ENCODE measurements at regions not wholly inside any gene's neighbourhood (a gene's known extent, or its start where the extent isn't known, plus 50 kb on each side); places are given as distances from the start of the nearest gene placed in this dataset.

GRCh38 chr7:39824456-39825200 lies 125.4 kb upstream of the CDK13 start:
- Mint-ChIP-seq H3K36me3 (no peaks in the 10 kb centered on the region), H3K9me3 (no peaks in the 10 kb centered on the region), H3K27me3 (peaks cover 28 to 69% (median 42%) of the 10 kb centered on the region in 5 donors), H3K4me1 (peaks cover 0 to 5% (median 0%) of the 10 kb centered on the region in 7 donors), H3K4me3 (no peak overlapping the region), H3K27ac (no peak overlapping the region)
- ATAC-seq (no peak), DNase-seq (no peak)
- H3K36me3 ChIP-seq (ENCODE audit: control insufficient read depth in 2 of 3, insufficient read depth in 3 of 3, low read length in 3 of 3): no peaks in the 10 kb centered on the region
- no peaks in the 10 kb centered on the region for H3K4me1 ChIP-seq (ENCODE audit: control insufficient read depth in 2 of 2, insufficient read depth in 2 of 2, low read length in 2 of 2)
- H3K27ac ChIP-seq (ENCODE audit: low read depth, low read length): no peak overlapping the region
- CTCF ChIA-PET: no interaction called here
- H3K27me3 ChIP-seq (ENCODE audit: control insufficient read depth in 2 of 2, insufficient read depth in 2 of 2, low read length in 2 of 2): peaks cover 0 to 4% of the 10 kb centered on the region in 2 donors
- H3K4me3 ChIP-seq (ENCODE audit: low read length): no peak overlapping the region
- POLR2A ChIA-PET: no interaction called here
- intact Hi-C loops (cut with micrococcal nuclease): no loop called here
- H3K9me3 ChIP-seq (ENCODE audit: control insufficient read depth in 2 of 3, low read length in 3 of 3): no peaks in the 10 kb centered on the region

DNA sequence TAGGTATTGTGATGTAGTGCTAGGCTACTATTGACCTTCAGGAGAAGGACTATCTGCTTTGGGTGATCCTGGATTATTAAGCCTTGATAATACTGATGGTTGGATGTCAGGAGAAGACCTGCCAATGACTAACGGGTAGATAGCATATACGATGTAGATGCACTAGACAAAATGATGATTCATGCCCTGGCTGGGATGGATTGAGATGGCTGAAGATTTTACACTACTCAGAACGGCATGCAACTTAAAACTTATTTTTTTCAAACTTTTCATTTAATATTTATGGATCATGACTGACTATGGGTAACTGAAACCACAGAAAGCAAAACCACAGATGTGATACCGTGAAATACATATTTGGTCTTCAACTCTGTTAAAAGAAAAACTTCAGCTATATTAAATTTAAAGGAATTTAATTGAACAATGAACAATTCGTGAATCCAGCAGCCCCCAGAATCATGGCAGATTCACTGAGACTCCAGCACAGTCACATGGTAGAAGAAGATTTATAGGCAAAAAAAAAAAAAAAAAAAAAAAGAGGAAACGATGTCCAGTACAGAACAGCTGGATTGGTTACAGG lies 124.6 kb upstream of the CDK13 start:
- Histone ChIP-seq H3K9me3 (ENCODE audit: control insufficient read depth in 2 of 3, low read length in 3 of 3) (no peaks in the 10 kb centered on the region), H3K27me3 (ENCODE audit: control insufficient read depth in 2 of 2, insufficient read depth in 2 of 2, low read length in 2 of 2) (peaks cover 0 to 4% of the 10 kb centered on the region in 2 donors), H3K36me3 (ENCODE audit: control insufficient read depth in 2 of 3, insufficient read depth in 3 of 3, low read length in 3 of 3) (no peaks in the 10 kb centered on the region), H3K4me3 (ENCODE audit: low read length) (no peak overlapping the region), H3K27ac (ENCODE audit: low read depth, low read length) (no peak overlapping the region), H3K4me1 (ENCODE audit: control insufficient read depth in 2 of 2, insufficient read depth in 2 of 2, low read length in 2 of 2) (no peaks in the 10 kb centered on the region)
- DNase-seq (no peak), ATAC-seq (no peak)
- CTCF ChIA-PET: no interaction called here
- Mint-ChIP-seq H3K27ac (no peak overlapping the region), H3K4me3 (no peak overlapping the region), H3K4me1 (peaks cover 0 to 5% (median 0%) of the 10 kb centered on the region in 7 donors), H3K27me3 (peaks cover 34 to 68% (median 44%) of the 10 kb centered on the region in 5 donors), H3K36me3 (no peaks in the 10 kb centered on the region), H3K9me3 (no peaks in the 10 kb centered on the region)
- POLR2A ChIA-PET: no interaction called here
- intact Hi-C loops (cut with micrococcal nuclease): no loop called here

GRCh38 chr7:39826166-39826565 lies 123.9 kb upstream of the CDK13 start:
- Mint-ChIP-seq H3K9me3 (no peaks in the 10 kb centered on the region), H3K4me1 (peaks cover 0 to 5% (median 0%) of the 10 kb centered on the region in 7 donors), H3K27me3 (peaks cover 41 to 64% (median 50%) of the 10 kb centered on the region in 5 donors), H3K27ac (no peak overlapping the region), H3K36me3 (no peaks in the 10 kb centered on the region), H3K4me3 (no peak overlapping the region)
- Histone ChIP-seq H3K4me1 (ENCODE audit: control insufficient read depth in 2 of 2, insufficient read depth in 2 of 2, low read length in 2 of 2) (no peaks in the 10 kb centered on the region), H3K27me3 (ENCODE audit: control insufficient read depth in 2 of 2, insufficient read depth in 2 of 2, low read length in 2 of 2) (peaks cover 2 to 4% of the 10 kb centered on the region in 2 donors), H3K36me3 (ENCODE audit: control insufficient read depth in 2 of 3, insufficient read depth in 3 of 3, low read length in 3 of 3) (no peaks in the 10 kb centered on the region), H3K27ac (ENCODE audit: low read depth, low read length) (no peak overlapping the region), H3K9me3 (ENCODE audit: control insufficient read depth in 2 of 3, low read length in 3 of 3) (no peaks in the 10 kb centered on the region), H3K4me3 (ENCODE audit: low read length) (no peak overlapping the region)
- ATAC-seq: no peak
- no peak for DNase-seq
- ChIA-PET POLR2A (no interaction called here), CTCF (no interaction called here)
- intact Hi-C loops (cut with micrococcal nuclease): no loop called here

- intact Hi-C loops (cut with micrococcal nuclease): no loop called here
- H3K9me3 ChIP-seq (ENCODE audit: control insufficient read depth in 2 of 3, low read length in 3 of 3): no peaks in the 10 kb centered on the region
- ATAC-seq (no peak), DNase-seq (no peak)
- peaks cover 7 to 10% of the 10 kb centered on the region in 2 donors for H3K27me3 ChIP-seq (ENCODE audit: control insufficient read depth in 2 of 2, insufficient read depth in 2 of 2, low read length in 2 of 2)
- H3K27ac ChIP-seq (ENCODE audit: low read depth, low read length): no peak overlapping the region
- POLR2A ChIA-PET: no interaction called here
- H3K27me3 Mint-ChIP-seq: peaks cover 47 to 70% (median 61%) of the 10 kb centered on the region in 5 donors
- CTCF ChIA-PET: no interaction called here
- no peaks in the 10 kb centered on the region for H3K36me3 ChIP-seq (ENCODE audit: control insufficient read depth in 2 of 3, insufficient read depth in 3 of 3, low read length in 3 of 3)
- H3K4me1 ChIP-seq (ENCODE audit: control insufficient read depth in 2 of 2, insufficient read depth in 2 of 2, low read length in 2 of 2): no peaks in the 10 kb centered on the region
- H3K9me3 Mint-ChIP-seq: no peaks in the 10 kb centered on the region
- H3K36me3 Mint-ChIP-seq: no peaks in the 10 kb centered on the region
- H3K4me1 Mint-ChIP-seq: peaks cover 0 to 5% (median 0%) of the 10 kb centered on the region in 7 donors
- H3K4me3 ChIP-seq (ENCODE audit: low read length): no peak overlapping the region
- H3K4me3 Mint-ChIP-seq: no peak overlapping the region
- no peak overlapping the region for H3K27ac Mint-ChIP-seq
Measured at GRCh38 chr7:39827571-39827970, 122.5 kb upstream of the CDK13 start.

DNA sequence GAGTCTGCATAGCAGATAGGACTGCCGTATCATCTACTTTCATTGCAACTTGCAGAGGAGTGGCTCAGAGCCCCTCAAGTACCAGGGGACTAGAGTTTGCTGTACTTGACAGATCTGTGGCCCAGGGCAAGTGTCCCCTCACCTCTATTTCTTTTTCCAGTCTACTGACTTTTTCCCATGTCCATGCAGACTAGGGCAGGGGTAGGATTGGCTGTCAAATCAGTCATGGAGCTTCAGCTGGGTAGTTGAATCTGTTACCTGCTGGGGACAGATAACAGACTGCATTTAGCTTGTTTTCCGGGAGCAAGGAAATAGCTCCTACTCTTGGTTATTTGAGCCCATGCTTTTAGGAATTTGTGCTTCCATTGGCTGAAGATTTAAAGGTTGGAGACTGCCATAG lies 121.0 kb upstream of the CDK13 start:
- Mint-ChIP-seq H3K27me3 (peaks cover 49 to 70% (median 60%) of the 10 kb centered on the region in 5 donors), H3K36me3 (no peaks in the 10 kb centered on the region)

DNA sequence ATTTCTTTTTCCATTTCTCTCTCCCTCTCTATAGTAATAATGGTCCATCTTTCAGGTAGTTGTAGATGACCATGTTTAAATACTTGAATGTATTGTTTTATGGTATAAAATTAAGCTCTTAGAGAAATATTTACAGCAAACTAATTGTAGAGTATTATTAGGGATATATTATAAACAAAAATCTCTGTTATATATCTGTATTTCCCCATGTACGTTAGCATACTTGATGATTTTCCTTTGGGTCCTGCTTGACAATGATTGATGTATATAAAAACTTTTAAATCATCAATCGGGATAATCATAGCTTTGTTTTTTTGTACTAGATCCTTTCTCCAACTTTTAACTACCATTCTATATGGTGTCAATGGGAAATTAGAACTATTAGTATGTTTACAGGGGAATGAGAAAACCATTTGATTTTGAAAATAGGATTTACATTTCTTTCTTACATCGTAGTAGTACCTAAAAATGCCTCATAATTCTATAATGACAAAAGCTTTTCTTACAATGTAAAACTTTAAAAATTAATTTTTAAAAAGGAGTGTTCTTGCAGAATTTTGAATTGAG lies 117.5 kb upstream of the CDK13 start:
- Histone ChIP-seq H3K9me3 (ENCODE audit: control insufficient read depth in 2 of 3, low read length in 3 of 3) (no peaks in the 10 kb centered on the region), H3K27me3 (ENCODE audit: control insufficient read depth in 2 of 2, insufficient read depth in 2 of 2, low read length in 2 of 2) (peaks cover 5 to 12% of the 10 kb centered on the region in 2 donors), H3K4me1 (ENCODE audit: control insufficient read depth in 2 of 2, insufficient read depth in 2 of 2, low read length in 2 of 2) (no peaks in the 10 kb centered on the region), H3K4me3 (ENCODE audit: low read length) (no peak overlapping the region), H3K36me3 (ENCODE audit: control insufficient read depth in 2 of 3, insufficient read depth in 3 of 3, low read length in 3 of 3) (no peaks in the 10 kb centered on the region), H3K27ac (ENCODE audit: low read depth, low read length) (no peak overlapping the region)
- H3K27me3 Mint-ChIP-seq: peaks cover 60 to 78% (median 70%) of the 10 kb centered on the region in 5 donors
- POLR2A ChIA-PET: interaction anchor here (0.7 kb wide), 1 partner anchor 261 kb away, joined by 3 read pairs; no protein-coding TSS in a partner anchor
- no peaks in the 10 kb centered on the region for H3K36me3 Mint-ChIP-seq
- peak overlapping the region in 4 of 10 donors; percentile 12 to 61 (median 38) for H3K4me3 Mint-ChIP-seq
- peaks cover 0 to 4% (median 0%) of the 10 kb centered on the region in 7 donors for H3K4me1 Mint-ChIP-seq
- ATAC-seq: no peak
- no peak for DNase-seq
- H3K27ac Mint-ChIP-seq: no peak overlapping the region
- CTCF ChIA-PET: no interaction called here
- no peaks in the 10 kb centered on the region for H3K9me3 Mint-ChIP-seq
- intact Hi-C loops (cut with micrococcal nuclease): no loop called here

More for the DNA sequence above, 121.0 kb upstream of the CDK13 start:
- H3K4me1 ChIP-seq (ENCODE audit: control insufficient read depth in 2 of 2, insufficient read depth in 2 of 2, low read length in 2 of 2): no peaks in the 10 kb centered on the region
- H3K36me3 ChIP-seq (ENCODE audit: control insufficient read depth in 2 of 3, insufficient read depth in 3 of 3, low read length in 3 of 3): no peaks in the 10 kb centered on the region
- POLR2A ChIA-PET: no interaction called here
- CTCF ChIA-PET: interaction anchor here (0.6 kb wide), 2 partner anchors 86 to 443 kb away, joined by 3 to 7 read pairs; no protein-coding TSS in a partner anchor
- intact Hi-C loops (cut with micrococcal nuclease): no loop called here
- no peak overlapping the region for H3K4me3 ChIP-seq (ENCODE audit: low read length)
- DNase-seq: no peak
- no peaks in the 10 kb centered on the region for H3K9me3 Mint-ChIP-seq
- H3K4me3 Mint-ChIP-seq: no peak overlapping the region
- ATAC-seq: no peak
- H3K27ac ChIP-seq (ENCODE audit: low read depth, low read length): no peak overlapping the region
- peaks cover 9 to 12% of the 10 kb centered on the region in 2 donors for H3K27me3 ChIP-seq (ENCODE audit: control insufficient read depth in 2 of 2, insufficient read depth in 2 of 2, low read length in 2 of 2)
- H3K4me1 Mint-ChIP-seq: peaks cover 0 to 7% (median 0%) of the 10 kb centered on the region in 7 donors
- no peak overlapping the region for H3K27ac Mint-ChIP-seq
- H3K9me3 ChIP-seq (ENCODE audit: control insufficient read depth in 2 of 3, low read length in 3 of 3): no peaks in the 10 kb centered on the region
